ENCODE measurements at regions not wholly inside any gene's neighbourhood (a gene's known extent, or its start where the extent isn't known, plus 50 kb on each side); places are given as distances from the start of the nearest gene placed in this dataset.

DNA sequence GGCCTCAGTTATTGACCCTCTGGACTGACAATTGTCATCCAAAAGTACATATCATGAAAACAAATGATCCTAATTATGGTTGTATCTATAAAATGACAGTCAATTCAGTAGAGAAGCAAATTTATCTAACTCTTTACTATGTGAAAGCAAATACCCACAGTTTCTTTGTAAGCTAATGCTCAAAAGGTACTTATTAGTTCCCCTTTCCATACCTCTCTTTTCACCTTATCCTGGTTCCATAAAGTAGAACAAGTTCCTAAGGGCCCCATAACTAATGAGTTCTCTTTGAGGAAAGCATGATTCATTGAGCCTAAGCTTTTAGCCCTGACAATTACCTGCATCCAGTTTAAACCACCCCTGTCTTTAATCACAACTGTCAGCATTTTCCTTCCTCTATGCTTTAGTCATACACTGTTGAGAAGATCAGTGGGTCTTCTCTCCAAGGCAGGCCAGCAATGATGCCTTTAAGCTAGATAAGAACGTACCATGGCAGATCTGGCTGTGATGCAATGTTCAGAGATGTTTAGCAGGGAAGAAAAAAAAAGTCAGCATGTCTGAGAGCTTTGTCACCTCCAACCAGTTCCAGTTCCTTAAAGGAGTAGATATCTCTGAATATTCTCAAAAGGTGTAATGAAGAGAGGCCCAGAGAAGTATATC is 179.7 kb upstream of the RASGEF1B start:
- no peak for DNase-seq

DNA sequence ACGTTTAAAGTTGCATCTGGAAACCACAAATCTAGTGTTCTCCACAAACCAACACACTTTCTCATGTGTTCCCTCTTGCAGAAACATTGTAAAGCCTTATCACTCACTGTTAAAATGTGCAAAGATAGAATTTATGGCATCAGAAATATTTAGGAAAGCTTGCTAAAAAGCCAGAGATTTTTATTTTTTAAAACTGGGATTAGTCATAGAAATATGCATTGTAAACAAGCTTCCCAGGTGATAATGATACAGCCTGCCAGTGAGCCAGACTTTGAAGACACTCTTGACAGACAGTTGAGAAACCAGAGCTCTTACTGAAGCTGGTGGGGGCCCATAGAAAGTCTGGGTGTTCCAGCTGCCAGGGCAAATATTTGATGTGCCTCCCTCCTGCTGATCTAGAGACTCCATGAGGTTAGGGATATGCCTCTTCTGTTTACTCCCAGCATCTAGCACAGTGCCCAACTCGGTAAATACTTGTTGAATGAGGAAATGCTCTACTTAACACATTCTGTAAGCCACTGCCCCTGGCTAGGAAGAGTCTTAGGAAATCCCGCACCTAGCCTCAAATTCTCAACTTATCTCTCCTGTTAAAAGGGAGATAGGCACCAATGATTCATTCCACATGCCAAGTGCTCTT is 179.0 kb upstream of the RASGEF1B start:
- DNase-seq, result no peak

DNA sequence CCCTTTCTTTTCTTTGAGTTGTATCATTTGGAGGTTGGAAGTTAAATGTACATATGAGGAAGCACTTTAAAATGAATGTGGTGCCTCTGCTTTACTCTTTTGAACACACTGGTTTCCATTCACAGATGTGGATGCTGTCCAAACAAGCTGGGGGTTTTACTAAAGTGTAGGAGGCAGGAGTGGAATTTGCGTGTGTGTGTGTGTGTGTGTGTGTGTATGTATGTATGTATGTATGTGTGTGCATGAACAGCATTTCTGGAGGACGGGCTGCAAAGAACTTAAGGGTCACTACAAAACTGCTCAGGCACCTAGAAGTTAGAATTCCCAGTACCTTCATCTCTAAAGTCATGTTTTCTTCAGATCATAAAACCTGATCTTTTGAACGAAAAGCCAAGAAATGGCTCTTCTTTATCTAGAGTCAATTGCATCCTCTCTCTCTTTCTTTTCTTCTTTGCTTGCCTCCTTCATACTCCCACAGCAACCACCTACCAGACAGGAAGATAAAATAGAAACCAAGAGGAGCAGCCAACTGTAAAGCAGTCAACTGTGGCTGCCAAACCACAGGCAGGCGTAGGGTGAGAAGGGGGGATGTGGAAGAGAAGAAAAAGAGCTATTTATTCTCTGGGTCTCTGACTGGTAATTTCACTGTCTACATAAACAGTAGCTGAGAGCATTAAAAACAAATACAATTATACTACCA is 177.0 kb upstream of the RASGEF1B start:
- DNase-seq, result no peak

DNA sequence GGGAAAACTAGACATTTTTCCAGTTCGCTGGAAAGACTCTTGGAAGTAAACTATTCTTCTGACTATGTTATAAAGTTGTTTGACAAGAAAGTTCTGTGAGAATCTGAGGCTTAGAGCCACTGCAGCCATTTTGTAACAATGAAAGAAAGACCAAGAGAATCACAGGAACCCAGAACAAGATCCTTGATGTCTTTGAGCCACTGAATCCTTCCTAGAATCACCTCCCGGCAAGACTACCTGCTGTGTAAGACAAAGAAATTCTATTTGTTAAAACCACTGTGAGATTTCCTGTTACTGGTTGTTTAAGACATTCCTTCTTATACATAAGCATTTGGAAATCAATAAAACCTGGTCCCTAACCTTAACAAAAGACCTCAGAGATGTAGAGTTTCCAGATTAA is 175.7 kb upstream of the RASGEF1B start:
- no peak for DNase-seq

DNA sequence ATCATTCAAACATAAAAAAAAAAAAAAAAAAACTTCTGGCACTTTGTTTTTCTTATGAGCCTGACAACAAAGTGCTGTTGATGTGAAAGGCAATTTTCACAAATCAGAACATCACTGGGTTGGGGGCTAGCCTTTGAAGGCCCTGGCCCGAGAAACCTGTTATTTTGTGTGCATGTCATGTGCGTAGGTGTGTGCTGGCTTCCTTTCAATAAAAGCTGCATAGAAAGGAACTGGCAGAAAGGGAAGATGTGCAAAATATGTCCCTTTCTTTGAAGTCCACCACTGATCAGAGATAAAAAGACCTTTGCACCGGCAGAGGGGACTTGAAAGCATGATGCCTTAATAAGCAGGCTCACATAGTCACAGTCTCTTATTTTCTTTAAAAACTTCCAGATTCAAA is 170.8 kb upstream of the RASGEF1B start:
- DNase-seq, result no peak

DNA sequence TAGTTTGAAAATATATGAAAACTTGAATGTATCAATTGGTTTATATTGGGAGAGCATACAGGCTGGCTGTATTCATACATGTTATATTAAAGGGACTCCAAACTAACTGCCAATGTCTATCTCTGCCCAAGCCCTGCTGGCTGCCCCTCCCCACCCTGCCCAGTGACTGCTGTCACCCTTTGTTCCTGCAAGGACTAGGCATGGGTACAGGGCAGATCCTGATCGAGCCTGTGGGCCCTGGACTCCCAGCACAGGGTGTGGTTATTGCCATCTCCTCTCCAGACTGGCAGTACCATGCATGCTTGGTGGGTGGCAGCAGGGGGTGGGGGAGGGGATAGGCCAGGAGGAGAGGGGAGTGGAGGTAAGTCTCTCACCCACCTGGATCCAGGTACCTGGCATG is 167.5 kb upstream of the RASGEF1B start:
- no peak for DNase-seq

DNA sequence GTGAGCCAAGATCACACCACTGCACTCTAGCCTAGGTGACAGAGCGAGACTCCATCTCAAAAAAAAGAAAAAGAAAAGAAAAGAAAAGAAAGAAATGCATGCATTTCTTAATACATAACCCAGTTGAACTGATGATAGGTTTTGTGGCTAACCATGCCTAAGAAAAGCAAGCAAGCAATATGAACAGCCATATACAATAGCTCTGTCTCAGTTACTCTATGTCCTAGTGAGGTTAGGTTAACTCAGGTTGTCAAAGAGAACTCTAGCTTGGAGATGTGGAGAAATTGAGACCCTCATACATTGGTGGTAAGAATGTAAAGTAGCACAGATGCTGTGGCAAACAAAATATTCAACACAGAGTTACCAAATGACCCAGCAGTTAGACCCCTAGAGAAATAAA is 167.0 kb upstream of the RASGEF1B start:
- no peak for DNase-seq

DNA sequence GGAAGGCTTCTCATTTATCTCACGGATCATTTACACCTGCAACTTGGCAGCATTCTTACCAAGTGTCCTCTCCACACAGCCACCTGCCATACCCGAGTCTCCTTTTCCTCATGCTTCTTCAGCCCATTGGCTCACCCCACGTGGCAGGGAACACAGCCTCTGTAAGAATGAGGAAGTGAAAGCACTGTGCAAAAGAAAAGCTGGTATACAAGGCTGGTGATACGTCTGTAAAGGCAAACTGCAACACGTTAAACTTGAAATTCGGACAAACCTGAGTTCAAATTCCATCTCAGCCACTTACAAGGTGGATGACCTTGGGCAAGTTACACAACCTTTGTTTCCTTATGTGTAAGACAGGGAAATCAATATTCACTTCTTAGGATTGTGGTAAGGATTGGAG is 164.0 kb upstream of the RASGEF1B start:
- DNase-seq, result no peak

DNA sequence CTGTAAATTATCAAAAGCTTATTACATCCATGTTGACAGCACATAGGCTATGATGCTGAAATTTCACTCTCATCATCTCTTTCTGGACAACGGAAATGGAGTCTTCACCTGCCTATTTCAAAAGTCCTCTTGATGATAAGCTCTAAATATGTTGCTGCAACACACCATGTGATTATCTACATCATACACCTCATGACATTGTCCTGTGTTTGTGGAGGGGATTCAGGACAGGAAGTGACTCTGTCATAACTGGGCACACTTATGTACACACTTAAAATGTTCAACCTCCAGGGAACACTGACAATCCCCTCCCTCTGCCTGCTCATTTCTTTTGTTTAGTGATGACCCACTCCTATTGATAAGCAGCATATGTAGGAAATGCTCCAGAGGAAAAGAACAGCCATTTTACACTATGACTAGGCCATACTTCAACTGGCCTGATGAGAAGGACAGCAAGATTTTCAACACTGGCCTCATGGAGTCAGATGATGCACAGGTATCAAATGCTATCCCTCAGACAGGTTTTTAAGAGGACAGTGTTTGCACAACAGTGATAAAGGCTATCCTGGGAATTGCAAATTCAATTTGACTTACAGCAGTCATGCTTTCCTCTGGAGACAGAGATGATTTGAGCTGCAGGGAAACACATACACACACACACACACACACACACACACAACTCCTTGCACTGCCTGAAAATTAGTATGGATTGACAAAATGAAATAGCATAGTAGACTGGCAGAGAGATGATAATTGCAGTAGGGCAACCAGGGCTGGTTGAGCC is 163.3 kb upstream of the RASGEF1B start:
- no peak for DNase-seq

DNA sequence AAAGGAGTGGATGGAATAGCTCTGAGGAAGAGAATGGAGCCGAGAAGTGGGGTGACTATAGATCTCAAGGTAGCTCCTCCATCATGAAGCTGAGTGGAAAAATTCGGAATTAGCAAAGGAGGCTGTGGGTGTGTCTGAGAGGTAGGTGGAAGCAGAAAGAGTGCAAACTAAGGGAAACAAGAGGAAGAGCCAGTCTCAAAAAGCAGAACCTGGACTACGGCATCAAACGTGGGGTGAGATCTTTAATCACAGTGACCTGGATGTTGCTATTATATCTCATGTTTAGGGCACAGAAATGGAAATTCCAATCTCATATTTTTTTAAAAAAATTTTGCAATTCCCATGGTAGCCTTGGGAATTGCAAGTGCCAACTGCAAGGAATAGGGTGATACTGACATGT is 162.5 kb upstream of the RASGEF1B start:
- DNase-seq, result no peak

DNA sequence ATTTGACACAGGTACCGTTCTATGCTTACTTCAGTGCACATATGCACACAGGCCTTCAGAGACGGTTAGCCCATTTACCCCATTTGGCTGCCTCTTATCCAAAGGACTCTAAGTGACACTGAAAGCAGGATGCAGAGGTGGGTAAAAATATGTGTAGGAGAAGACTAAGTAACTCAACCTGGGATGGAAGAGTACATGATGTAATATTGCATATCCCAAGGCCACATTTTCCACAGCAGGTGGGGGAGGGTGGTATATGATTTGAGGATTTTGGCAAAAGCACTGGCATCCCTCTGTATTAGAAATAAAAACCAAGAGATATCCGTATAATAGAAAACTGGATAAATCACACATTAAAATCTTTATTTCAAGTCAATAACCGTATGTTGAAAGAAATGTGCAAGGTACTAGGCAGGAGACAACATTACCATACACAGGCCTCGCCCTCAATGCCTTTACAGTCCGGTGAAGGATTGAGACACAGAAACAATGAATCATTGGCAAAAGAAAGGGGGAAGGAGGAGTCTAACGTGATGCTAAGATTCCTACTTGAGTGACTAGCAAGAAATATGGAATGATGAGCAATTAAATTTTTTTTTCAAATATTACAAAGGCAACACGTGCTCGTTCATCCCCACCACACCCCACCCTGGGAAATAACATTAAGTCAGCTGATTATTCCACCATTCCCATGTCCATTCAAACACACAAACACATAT is 161.0 kb upstream of the RASGEF1B start:
- no peak for DNase-seq

DNA sequence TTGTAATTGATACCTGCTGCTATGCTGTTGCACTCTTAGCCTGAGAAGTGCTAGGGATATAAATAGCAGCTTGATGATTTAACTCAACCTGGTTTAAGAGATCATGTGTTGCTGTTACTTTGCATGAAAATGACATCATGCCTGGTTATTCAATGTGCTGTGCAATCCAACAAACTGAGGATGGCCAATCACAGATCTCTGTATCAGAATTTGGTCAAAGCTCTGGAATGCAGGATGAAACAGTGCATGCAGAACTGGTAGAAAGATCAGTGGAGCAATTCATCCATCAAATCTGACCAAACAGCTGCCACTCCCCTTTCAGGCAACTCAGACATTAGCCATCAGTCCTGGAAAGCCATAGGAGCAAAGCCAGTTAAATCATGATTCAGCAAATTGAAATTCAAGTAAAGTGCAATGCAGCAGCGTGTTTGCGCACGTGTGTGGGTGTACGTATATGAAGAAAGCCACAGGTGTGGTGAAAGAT is 160.3 kb upstream of the RASGEF1B start:
- peak; percentile 36 for DNase-seq

DNA sequence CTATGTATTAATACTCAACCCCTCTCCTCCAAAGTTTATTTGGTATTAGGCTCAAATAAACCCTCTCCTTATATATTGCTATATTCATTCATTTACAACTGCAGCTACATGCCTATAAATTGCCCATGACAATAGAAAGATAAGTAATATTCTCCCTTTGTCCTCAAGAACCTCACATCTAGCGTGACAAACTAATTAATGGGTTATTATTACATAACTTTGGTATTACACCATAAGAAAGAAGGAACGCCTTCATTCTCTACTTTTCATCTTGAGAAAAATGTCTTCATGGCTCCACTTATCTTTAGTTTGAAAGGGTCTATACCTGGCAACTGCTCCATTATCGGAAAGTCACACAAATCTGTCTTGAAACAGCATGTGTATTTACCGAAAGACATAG is 157.7 kb upstream of the RASGEF1B start:
- no peak for DNase-seq

DNA sequence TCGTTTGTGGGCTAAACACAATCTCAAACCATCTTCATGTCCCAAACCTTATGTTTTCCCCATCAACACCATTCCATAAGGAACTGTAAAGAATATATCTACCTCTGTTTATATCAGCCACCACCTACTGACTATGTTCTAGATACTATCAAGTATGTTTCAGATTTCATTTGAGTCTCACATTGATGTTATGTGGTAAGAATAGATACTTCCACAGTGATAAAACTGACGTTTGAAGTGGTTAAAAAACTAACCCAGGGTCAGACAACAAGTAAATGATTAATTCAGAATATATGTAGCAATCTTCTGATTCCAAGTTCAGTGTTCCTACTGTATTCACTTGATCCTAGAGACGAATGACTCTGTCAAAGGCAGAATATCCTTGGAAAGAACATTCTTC is 156.8 kb upstream of the RASGEF1B start:
- DNase-seq, result no peak

DNA sequence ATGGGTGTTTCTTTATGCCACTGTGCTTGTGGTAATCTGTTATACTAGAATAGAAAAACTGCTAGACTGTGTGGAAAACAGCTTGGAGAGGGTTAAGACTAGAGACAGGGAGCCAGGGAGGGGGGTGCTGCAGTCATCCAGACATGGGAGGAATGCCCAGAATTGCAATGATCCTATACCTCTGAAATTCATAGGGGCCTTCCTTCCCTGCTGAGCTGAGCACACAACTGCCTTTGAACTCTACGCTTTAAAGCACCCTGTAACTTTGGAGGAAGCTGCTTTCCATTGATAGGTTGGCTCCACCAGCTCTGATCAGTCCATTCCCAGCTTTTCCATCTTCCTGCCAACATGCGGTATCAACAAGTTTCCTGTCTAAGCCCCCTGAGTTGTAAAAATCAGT is 155.9 kb upstream of the RASGEF1B start:
- DNase-seq, result no peak

DNA sequence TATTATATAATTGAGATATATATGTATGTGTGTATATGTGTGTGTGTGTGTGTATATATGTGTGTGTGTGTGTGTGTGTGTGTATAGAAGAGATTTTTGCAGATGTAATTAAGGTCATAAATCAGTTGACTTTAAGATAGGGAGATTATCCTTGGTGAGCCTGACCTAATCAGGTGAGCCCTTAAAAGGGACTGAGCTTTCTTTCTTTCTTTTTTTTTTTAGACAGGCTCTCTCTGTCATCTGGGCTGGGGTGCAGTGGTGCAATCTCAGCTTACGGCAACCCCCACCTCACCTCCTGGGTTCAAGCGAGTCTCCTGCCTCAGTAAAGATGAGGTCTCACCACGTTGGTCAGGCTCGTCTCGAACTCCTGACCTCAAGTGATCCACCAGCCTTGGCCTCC is 155.1 kb upstream of the RASGEF1B start:
- DNase-seq, result no peak

DNA sequence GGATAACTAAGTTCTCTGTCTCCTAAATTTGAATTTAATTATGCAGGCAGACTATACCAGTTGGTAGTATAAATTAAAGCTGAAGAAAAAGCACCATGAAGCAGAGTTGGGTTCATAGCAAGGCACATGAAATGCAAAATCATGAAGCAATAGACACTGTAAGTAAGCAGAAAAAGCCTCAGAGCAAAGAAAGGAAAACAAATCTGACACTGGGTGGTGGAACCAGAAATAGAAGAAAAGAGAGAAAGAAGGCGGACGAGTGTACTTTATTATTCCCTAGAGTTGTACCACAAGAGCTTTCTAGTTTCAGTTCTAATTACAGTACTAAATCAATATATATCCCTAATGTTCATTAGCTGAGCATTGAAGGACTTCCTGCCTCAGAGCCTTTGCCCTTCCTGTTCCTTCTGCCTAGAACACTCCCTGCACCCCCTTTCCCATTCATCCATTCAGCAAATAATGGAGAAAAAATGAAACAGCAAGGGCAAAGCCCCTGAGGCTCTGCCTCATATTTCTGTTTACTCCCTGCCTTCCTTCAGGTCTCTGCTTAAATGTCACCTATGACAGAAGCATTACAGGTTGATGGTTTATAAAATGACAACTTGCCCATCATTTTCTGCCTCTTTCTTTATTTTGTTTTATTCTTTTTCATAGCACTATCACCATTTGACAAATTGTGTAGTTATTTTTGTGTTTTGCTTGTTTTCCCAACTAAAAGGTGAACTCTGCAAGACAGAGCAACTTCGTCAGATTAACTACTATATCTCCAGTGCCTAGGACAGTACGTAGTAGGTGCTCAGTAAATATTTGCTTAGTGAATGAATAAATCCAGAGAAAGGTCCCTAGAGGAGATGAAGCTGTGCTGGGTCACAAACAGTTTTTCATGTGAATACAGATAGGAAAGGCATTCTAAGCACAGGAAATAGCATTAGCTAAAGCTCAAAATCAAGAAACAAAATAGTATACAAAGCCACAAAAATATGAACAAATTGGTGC is 154.0 kb upstream of the RASGEF1B start:
- no peak for DNase-seq

DNA sequence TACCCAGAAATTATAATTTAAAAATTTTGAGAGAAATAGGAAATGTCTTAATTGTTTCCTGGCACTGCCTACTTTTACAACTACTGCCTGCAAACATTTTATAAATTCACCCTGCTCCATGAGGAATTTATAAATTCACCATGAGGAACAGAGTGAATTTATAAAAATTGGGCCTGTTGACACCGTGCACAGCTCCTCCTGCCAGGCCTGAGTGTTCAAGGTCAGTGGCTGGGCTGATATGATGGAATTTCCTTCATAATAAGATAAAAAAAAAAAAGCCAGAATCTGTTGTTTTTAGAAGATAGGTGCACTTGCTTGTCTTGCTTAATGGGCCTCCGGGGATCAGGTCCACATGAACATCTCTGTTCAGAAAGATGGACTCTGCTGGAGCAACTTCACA is 151.7 kb upstream of the RASGEF1B start:
- DNase-seq, result no peak

DNA sequence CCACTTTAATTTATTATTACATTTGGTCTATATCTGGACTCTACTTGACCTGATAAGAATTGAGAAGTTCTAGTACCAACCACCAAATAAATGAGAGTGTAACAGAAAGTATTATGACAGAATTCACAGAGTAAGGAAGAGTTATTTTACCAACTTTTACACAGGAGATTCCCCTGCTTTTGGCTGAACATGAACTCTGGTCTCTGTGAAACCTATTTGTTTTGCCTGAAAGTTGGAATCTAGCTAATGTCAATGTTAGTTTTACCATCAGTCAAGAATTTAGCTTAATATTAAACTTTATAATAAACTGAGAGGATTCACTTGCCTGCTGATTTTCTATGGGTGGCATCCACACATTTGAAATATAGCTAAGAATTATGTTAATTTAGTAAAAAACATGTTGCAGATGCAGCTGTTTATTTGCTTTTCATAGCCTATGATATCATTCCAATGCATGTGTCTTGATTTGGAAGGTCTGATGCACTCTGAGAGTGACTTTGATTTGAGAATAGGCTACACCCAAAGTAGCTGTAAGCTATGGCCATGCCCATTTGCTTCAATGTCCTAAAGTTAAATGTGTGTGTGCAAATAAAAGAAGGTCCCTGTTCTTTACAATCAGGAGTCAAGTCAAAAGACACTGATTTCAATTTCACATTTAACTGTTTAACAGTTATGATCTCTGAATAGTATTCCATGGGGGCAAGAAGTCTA is 150.9 kb upstream of the RASGEF1B start:
- no peak for DNase-seq

DNA sequence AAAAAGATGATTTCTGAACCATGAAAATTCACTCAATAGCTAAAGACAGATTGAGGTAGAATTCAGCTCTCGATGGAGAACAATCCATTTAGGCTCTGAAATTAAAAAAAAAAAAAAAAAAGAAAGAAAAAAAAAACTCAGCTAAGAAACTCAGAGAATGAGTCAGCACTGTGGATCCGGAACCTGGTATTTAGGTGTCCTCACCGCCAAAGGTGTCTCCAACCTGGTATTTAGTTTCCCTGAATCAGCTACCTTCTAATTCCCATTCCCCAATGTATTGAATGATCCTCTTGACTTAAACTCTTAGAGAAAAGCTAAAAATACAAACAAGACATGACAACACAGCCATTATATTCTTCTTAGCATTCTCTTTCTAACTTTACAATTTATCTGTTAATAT is 150.3 kb upstream of the RASGEF1B start:
- DNase-seq, result no peak

DNA sequence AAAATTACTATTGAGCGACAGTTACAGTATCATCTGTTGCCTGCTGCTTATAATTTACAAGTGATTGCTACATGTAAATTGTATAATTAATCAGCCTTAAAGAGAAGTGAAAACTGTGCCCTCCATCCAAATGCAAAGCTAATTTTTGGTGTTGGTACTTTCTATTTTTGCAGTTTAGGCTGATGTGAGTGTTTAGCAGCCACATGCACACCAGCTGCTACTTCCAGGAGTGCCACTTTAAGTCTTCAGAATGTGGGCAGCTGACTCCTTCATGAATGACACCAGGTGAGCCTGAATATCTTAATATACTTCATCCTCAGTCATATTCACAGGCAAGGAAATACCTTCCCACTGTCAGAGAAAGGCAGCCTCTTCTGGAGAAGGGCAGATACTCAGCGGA is 149.8 kb upstream of the RASGEF1B start:
- DNase-seq, result no peak
